Transverse colon (tissue), 4 donors: ENCODE measurements at regions not wholly inside any gene's neighbourhood (a gene's known extent, or its start where the extent isn't known, plus 50 kb on each side); places are given as distances from the start of the nearest gene placed in this dataset.
"Not testable (repeated sequence)": the region's sequence is repeated elsewhere in the genome, so short reads cannot be mapped to it uniquely, and the experiment has no call there.

ENCODE experiments used
- CTCF ChIP-seq, 5 experiments: fragments of 200-600 bp in 3 of 5; fragments of 450-650 bp in 2 of 5; sonication (generic) in 3 of 5; IDR thresholded peaks; 1 replicate in 2 of 5; 2 replicates in 3 of 5; pipeline ENCODE4 v1.5.1; 2016 to 2017; ENCODE audit warnings: antibody characterized with exemption in 5 of 5, inconsistent platforms in 3 of 5, mild to moderate bottlenecking in 2 of 5, moderate library complexity in 1 of 5
- EP300 ChIP-seq: sonication (generic); formaldehyde crosslinking; IDR thresholded peaks from one replicate; pipeline ENCODE4 v1.6.1; 2017; ENCODE audit warnings: antibody characterized with exemption, low read depth
- POLR2A ChIP-seq: fragments of 450-650 bp; IDR thresholded peaks from one replicate; pipeline ENCODE4 v1.6.1; 2016; ENCODE audit warnings: antibody characterized with exemption, mild to moderate bottlenecking, moderate library complexity
- POLR2AphosphoS5 ChIP-seq, 3 donors: sonication (generic); formaldehyde crosslinking; IDR thresholded peaks; one replicate each; pipeline ENCODE4 v1.6.1; 2016; ENCODE audit warnings: antibody characterized with exemption in 3 of 3

DNA sequence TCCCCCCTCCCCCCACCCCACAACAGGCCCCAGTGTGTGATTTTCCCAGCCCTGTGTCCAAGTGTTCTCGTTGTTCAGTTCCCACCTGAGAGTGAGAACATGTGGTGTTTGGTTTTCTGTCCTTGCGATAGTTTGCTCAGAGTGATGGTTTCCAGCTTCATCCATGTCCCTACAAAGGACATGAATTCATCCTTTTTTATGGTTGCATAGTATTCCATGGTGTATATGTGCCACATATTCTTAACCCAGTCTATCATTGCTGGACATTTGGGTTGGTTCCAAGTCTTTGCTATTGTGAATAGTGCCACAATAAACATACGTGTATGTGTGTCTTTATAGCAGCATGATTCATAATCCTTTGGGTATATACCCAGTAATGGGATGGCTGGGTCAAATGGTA lies 81.1 kb upstream of the ALX4 start:
- not testable (repeated sequence) for TF ChIP-seq POLR2A; CTCF (IDR thresholded peaks at IDR 0.05); EP300; POLR2AphosphoS5 (IDR thresholded peaks at IDR 0.05)
